ENCODE measurements at regions not wholly inside any gene's neighbourhood (a gene's known extent, or its start where the extent isn't known, plus 50 kb on each side); places are given as distances from the start of the nearest gene placed in this dataset.
"Not testable (repeated sequence)": the region's sequence is repeated elsewhere in the genome, so short reads cannot be mapped to it uniquely, and the experiment has no call there.

GRCh38 chr21:27025708-27026107 is 58.8 kb upstream of the ADAMTS5 start:
- not testable (repeated sequence) for DNase-seq (ENCODE audit: low read depth, low spot score)

GRCh38 chr21:27024971-27025370 is 58.1 kb upstream of the ADAMTS5 start:
- DNase-seq (ENCODE audit: low read depth, low spot score) = no peak

GRCh38 chr21:27024301-27024700 is 57.4 kb upstream of the ADAMTS5 start:
- no peak for DNase-seq (ENCODE audit: low read depth, low spot score)

GRCh38 chr21:27023186-27023585 is 56.3 kb upstream of the ADAMTS5 start:
- no peak for DNase-seq (ENCODE audit: low read depth, low spot score)

GRCh38 chr21:27021801-27022200 is 54.9 kb upstream of the ADAMTS5 start:
- no peak for DNase-seq (ENCODE audit: low read depth, low spot score)

GRCh38 chr21:27021046-27021445 is 54.2 kb upstream of the ADAMTS5 start:
- DNase-seq (ENCODE audit: low read depth, low spot score) = no peak

GRCh38 chr21:27017246-27017645 is 50.4 kb upstream of the ADAMTS5 start:
- no peak for DNase-seq (ENCODE audit: low read depth, low spot score)

Measured in iPS DF 19.7 (cell line).